HEK293 (cell line): ENCODE measurements at regions not wholly inside any gene's neighbourhood (a gene's known extent, or its start where the extent isn't known, plus 50 kb on each side); places are given as distances from the start of the nearest gene placed in this dataset.

Source experiments
- CTCF ChIA-PET: fragments of 350-600 bp; formaldehyde crosslinking; extraction: SDS; loops from one replicate; lab custom pipeline; 2021; ENCODE audit warnings: antibody characterized with exemption; lab: Yijun Ruan, JAX
- POLR2A ChIA-PET: fragments of 300-600 bp; formaldehyde crosslinking; extraction: SDS; loops from one replicate; lab custom pipeline; 2020; ENCODE audit warnings: antibody characterized with exemption, inconsistent platforms; lab: Yijun Ruan, JAX
- H3K27ac ChIP-seq: fragments of 200-500 bp; sonication (Bioruptor generic); 2 replicates; pipeline ENCODE4 v1.5.1; 2014; ENCODE audit warnings: low read depth, low read length, control low read depth, inconsistent platforms; ENCODE audit errors: extremely low read depth
- H3K36me3 ChIP-seq, 2 experiments: fragments of 200-500 bp in 1 of 2; sonication (Bioruptor generic) in 1 of 2; 1 replicate in 1 of 2; 2 replicates in 1 of 2; pipeline ENCODE4 v1.5.1; 2014 to 2017; ENCODE audit warnings: inconsistent platforms in 2 of 2, low read length in 2 of 2; ENCODE audit not compliant: control insufficient read depth in 2 of 2, insufficient read depth in 1 of 2
- H3K4me1 ChIP-seq: fragments of 200-500 bp; sonication (Bioruptor generic); 2 replicates; pipeline ENCODE4 v1.5.1; 2014; ENCODE audit warnings: mild to moderate bottlenecking, low read length, inconsistent platforms; ENCODE audit not compliant: control insufficient read depth, insufficient read depth
- H3K4me3 ChIP-seq: 2 replicates; pipeline ENCODE4 v1.5.1; 2011; ENCODE audit warnings: low read depth, mild to moderate bottlenecking, control low read depth, low read length, moderate library complexity
- H3K9me3 ChIP-seq: fragments of 200-500 bp; sonication (Bioruptor generic); 2 replicates; pipeline ENCODE4 v1.5.1; 2014; ENCODE audit warnings: low read depth, low read length, inconsistent platforms; ENCODE audit not compliant: control insufficient read depth, insufficient read depth
- BCL11A ChIP-seq: fragments of 450-650 bp; formaldehyde crosslinking; IDR thresholded peaks from 2 replicates; pipeline ENCODE4 v1.5.1; 2016; ENCODE audit warnings: low read depth, missing biosample characterization, missing genetic modification characterization
- GLI4 ChIP-seq: fragments of 450-650 bp; formaldehyde crosslinking; IDR thresholded peaks from 2 replicates; pipeline ENCODE4 v1.5.1; 2016; ENCODE audit warnings: missing biosample characterization, missing genetic modification characterization
- GLIS2 ChIP-seq: fragments of 450-650 bp; formaldehyde crosslinking; IDR thresholded peaks from 2 replicates; pipeline ENCODE4 v1.5.1; 2016; ENCODE audit warnings: missing biosample characterization, missing genetic modification characterization
- MEIS1 ChIP-seq: sonication (generic); formaldehyde crosslinking; IDR thresholded peaks from 2 replicates; pipeline ENCODE4 v1.8.1; 2022; ENCODE audit warnings: missing genetic modification reagents, mild to moderate bottlenecking, borderline replicate concordance
- OVOL3 ChIP-seq: fragments of 450-650 bp; formaldehyde crosslinking; IDR thresholded peaks from 2 replicates; pipeline ENCODE4 v1.5.1; 2016; ENCODE audit warnings: missing biosample characterization, missing genetic modification characterization
- SCRT1 ChIP-seq: fragments of 450-650 bp; formaldehyde crosslinking; IDR thresholded peaks from 2 replicates; pipeline ENCODE4 v1.5.1; 2016; ENCODE audit warnings: missing biosample characterization, missing genetic modification characterization, borderline replicate concordance
- YY2 ChIP-seq: fragments of 450-650 bp; formaldehyde crosslinking; IDR thresholded peaks from 2 replicates; pipeline ENCODE4 v1.5.1; 2016; ENCODE audit warnings: missing biosample characterization, missing genetic modification characterization
- ZBTB17 ChIP-seq: fragments of 450-650 bp; formaldehyde crosslinking; IDR thresholded peaks from 2 replicates; pipeline ENCODE4 v1.5.1; 2016; ENCODE audit warnings: missing biosample characterization, missing genetic modification characterization
- ZEB2 ChIP-seq: fragments of 450-650 bp; formaldehyde crosslinking; IDR thresholded peaks from 2 replicates; pipeline ENCODE4 v1.5.1; 2016; ENCODE audit warnings: missing biosample characterization, missing genetic modification characterization
- ZFP3 ChIP-seq: fragments of 450-650 bp; formaldehyde crosslinking; IDR thresholded peaks from 2 replicates; pipeline ENCODE4 v1.5.1; 2016; ENCODE audit warnings: low read depth, missing biosample characterization, missing genetic modification characterization
- ZNF132 ChIP-seq: fragments of 450-650 bp; formaldehyde crosslinking; IDR thresholded peaks from 2 replicates; pipeline ENCODE4 v1.5.1; 2017; ENCODE audit warnings: missing biosample characterization, missing genetic modification characterization, borderline replicate concordance
- ZNF266 ChIP-seq: fragments of 450-650 bp; formaldehyde crosslinking; IDR thresholded peaks from 2 replicates; pipeline ENCODE4 v1.5.1; 2016; ENCODE audit warnings: missing biosample characterization, missing genetic modification characterization, low read depth
- ZNF324 ChIP-seq: fragments of 450-650 bp; formaldehyde crosslinking; IDR thresholded peaks from 2 replicates; pipeline ENCODE4 v1.5.1; 2016; ENCODE audit warnings: missing biosample characterization, missing genetic modification characterization
- ZNF433 ChIP-seq: fragments of 450-650 bp; formaldehyde crosslinking; IDR thresholded peaks from 2 replicates; pipeline ENCODE4 v1.5.1; 2016; ENCODE audit warnings: missing biosample characterization, missing genetic modification characterization, low read depth
- ZNF473 ChIP-seq: fragments of 450-650 bp; formaldehyde crosslinking; IDR thresholded peaks from 2 replicates; pipeline ENCODE4 v1.5.1; 2017; ENCODE audit warnings: missing biosample characterization, missing genetic modification characterization
- ZNF48 ChIP-seq: fragments of 450-650 bp; formaldehyde crosslinking; IDR thresholded peaks from 2 replicates; pipeline ENCODE4 v1.5.1; 2016; ENCODE audit warnings: missing biosample characterization, missing genetic modification characterization
- ZNF529 ChIP-seq: fragments of 450-650 bp; formaldehyde crosslinking; IDR thresholded peaks from 2 replicates; pipeline ENCODE4 v1.5.1; 2017; ENCODE audit warnings: missing genetic modification characterization, missing biosample characterization; ENCODE audit not compliant: insufficient replicate concordance
- ZNF544 ChIP-seq: fragments of 450-650 bp; formaldehyde crosslinking; IDR thresholded peaks from 2 replicates; pipeline ENCODE4 v1.5.0; 2017; ENCODE audit warnings: missing biosample characterization, missing genetic modification characterization
- ZNF555 ChIP-seq: fragments of 450-650 bp; formaldehyde crosslinking; conservative IDR thresholded peaks from 2 replicates; pipeline ENCODE4 v1.5.1; 2017; ENCODE audit warnings: missing biosample characterization, mild to moderate bottlenecking, missing genetic modification characterization, inconsistent platforms
- ZNF596 ChIP-seq: fragments of 450-650 bp; IDR thresholded peaks from 2 replicates; pipeline ENCODE4 v1.5.0; 2018; ENCODE audit warnings: missing biosample characterization, mild to moderate bottlenecking, missing genetic modification characterization, moderate library complexity
- ZNF747 ChIP-seq: fragments of 450-650 bp; formaldehyde crosslinking; IDR thresholded peaks from 2 replicates; pipeline ENCODE4 v1.5.1; 2016; ENCODE audit warnings: missing biosample characterization, missing genetic modification characterization
- TF ChIP-seq, protein P1 (sequence below): fragments of 450-650 bp; IDR thresholded peaks from 2 replicates; pipeline ENCODE4 v1.5.1; 2018; ENCODE audit warnings: missing biosample characterization, mild to moderate bottlenecking, missing genetic modification characterization
- TF ChIP-seq, protein P2 (sequence below): fragments of 450-650 bp; IDR thresholded peaks from 2 replicates; pipeline ENCODE4 v1.5.1; 2018; ENCODE audit warnings: missing biosample characterization, missing genetic modification characterization
- TF ChIP-seq, protein P3 (sequence below): fragments of 450-650 bp; formaldehyde crosslinking; IDR thresholded peaks from 2 replicates; pipeline ENCODE4 v1.5.1; 2016; ENCODE audit warnings: missing biosample characterization, missing genetic modification characterization
- TF ChIP-seq, protein P4 (sequence below): fragments of 450-650 bp; formaldehyde crosslinking; IDR thresholded peaks from 2 replicates; pipeline ENCODE4 v1.5.1; 2016; ENCODE audit warnings: missing biosample characterization, missing genetic modification characterization
- TF ChIP-seq, protein P5 (sequence below): fragments of 450-650 bp; formaldehyde crosslinking; IDR thresholded peaks from 2 replicates; pipeline ENCODE4 v1.5.1; 2017; ENCODE audit warnings: missing biosample characterization, missing genetic modification characterization
- TF ChIP-seq, protein P6 (sequence below): fragments of 450-650 bp; formaldehyde crosslinking; IDR thresholded peaks from 2 replicates; pipeline ENCODE4 v1.5.1; 2016; ENCODE audit warnings: missing biosample characterization, missing genetic modification characterization

DNA sequence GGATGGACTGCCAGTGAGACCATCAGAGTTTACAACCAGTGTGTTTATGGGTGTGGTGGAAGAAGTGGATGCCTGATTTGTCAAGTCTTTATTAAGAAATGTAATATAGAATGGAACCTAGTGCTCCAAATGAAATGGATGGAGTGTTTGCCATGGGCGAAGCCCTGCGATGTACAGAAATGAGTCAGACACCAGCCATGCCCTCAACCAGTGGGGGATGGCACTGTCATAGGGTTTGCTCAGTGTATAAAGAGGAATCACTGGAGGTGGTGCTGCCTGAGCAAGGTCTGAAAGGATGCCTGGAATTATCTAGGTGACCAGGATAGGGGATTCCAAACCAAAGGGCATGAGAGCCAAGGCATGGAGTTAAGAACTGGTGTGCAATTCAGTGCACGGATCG is 120.9 kb upstream of the MTNR1B start:
- TF ChIP-seq ZNF544 (tag by site-specific recombination) (no peak), ZBTB17 (no peak), ZEB2 (no peak), ZNF473 (tag by site-specific recombination) (no peak), ZNF433 (no peak), BCL11A (tag by site-specific recombination) (no peak), OVOL3 (tag by site-specific recombination) (no peak), SCRT1 (no peak), ZNF324 (no peak), GLI4 (tag by site-specific recombination) (no peak), ZNF266 (tag by site-specific recombination) (no peak), ZNF132 (tag by site-specific recombination) (no peak), ZNF747 (tag by site-specific recombination) (no peak)
- TF ChIP-seq, protein P1, sequence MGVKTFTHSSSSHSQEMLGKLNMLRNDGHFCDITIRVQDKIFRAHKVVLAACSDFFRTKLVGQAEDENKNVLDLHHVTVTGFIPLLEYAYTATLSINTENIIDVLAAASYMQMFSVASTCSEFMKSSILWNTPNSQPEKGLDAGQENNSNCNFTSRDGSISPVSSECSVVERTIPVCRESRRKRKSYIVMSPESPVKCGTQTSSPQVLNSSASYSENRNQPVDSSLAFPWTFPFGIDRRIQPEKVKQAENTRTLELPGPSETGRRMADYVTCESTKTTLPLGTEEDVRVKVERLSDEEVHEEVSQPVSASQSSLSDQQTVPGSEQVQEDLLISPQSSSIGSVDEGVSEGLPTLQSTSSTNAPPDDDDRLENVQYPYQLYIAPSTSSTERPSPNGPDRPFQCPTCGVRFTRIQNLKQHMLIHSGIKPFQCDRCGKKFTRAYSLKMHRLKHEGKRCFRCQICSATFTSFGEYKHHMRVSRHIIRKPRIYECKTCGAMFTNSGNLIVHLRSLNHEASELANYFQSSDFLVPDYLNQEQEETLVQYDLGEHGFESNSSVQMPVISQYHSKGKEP (tag by site-specific recombination), result no peak
- TF ChIP-seq, protein P2, sequence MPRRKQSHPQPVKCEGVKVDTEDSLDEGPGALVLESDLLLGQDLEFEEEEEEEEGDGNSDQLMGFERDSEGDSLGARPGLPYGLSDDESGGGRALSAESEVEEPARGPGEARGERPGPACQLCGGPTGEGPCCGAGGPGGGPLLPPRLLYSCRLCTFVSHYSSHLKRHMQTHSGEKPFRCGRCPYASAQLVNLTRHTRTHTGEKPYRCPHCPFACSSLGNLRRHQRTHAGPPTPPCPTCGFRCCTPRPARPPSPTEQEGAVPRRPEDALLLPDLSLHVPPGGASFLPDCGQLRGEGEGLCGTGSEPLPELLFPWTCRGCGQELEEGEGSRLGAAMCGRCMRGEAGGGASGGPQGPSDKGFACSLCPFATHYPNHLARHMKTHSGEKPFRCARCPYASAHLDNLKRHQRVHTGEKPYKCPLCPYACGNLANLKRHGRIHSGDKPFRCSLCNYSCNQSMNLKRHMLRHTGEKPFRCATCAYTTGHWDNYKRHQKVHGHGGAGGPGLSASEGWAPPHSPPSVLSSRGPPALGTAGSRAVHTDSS (tag by site-specific recombination), result no peak
- TF ChIP-seq, protein P3, sequence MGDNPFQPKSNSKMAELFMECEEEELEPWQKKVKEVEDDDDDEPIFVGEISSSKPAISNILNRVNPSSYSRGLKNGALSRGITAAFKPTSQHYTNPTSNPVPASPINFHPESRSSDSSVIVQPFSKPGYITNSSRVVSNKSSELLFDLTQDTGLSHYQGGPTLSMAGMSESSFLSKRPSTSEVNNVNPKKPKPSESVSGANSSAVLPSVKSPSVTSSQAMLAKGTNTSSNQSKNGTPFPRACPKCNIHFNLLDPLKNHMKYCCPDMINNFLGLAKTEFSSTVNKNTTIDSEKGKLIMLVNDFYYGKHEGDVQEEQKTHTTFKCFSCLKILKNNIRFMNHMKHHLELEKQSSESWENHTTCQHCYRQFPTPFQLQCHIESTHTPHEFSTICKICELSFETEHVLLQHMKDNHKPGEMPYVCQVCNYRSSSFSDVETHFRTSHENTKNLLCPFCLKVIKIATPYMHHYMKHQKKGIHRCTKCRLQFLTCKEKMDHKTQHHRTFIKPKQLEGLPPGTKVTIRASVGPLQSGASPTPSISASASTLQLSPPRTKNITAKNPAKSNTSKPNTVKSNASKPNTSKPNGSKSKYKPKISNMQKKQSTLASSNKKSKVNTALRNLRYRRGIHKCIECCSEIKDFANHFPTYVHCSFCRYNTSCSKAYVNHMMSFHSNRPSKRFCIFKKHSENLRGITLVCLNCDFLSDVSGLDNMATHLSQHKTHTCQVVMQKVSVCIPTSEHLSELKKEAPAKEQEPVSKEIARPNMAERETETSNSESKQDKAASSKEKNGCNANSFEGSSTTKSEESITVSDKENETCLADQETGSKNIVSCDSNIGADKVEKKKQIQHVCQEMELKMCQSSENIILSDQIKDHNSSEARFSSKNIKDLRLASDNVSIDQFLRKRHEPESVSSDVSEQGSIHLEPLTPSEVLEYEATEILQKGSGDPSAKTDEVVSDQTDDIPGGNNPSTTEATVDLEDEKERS, result no peak
- TF ChIP-seq, protein P4, sequence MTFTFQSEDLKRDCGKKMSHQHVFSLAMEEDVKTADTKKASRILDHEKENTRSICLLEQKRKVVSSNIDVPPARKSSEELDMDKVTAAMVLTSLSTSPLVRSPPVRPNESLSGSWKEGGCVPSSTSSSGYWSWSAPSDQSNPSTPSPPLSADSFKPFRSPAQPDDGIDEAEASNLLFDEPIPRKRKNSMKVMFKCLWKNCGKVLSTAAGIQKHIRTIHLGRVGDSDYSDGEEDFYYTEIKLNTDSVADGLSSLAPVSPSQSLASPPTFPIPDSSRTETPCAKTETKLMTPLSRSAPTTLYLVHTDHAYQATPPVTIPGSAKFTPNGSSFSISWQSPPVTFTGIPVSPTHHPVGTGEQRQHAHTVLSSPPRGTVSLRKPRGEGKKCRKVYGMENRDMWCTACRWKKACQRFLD (tag by site-specific recombination), result no peak
- Histone ChIP-seq H3K27ac (no peak overlapping the region), H3K4me3 (no peak overlapping the region), H3K36me3 (peaks cover 0 to 7% of the 10 kb centered on the region in 2 experiments; a peak in 1 of 3 replicates), H3K9me3 (no peaks in the 10 kb centered on the region), H3K4me1 (peaks cover 11% of the 10 kb centered on the region)
- ChIA-PET POLR2A (no interaction called here), CTCF (interaction anchor here (0.6 kb wide), 1 partner anchor 24 kb away, joined by 3 read pairs; no protein-coding TSS in a partner anchor)

DNA sequence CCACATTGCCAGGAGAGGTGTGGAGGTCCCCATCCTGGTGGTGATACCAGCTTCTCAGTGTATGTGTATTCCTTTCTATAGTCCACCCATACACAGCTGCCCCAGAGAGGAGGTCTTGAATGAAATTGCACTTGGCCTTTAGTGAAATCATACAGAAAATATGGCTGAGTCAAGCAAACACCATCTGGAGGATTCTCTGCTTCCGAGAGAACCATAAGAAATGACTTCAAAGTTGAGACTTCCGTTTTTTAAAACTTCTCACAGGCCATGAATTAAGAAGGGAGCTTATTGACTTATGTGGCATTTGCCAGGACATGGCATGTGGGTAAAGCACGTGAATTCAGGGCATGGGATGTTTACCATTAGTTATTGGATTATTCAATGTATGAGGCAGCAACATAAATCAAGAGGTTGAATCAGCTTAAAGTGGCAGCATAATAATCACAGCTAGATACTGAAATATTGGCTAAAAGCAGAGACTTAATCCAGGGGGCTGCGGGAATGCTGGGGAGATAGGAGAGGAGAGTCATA is 119.1 kb upstream of the MTNR1B start:
- Histone ChIP-seq H3K27ac (no peak overlapping the region), H3K36me3 (no peaks in the 10 kb centered on the region), H3K4me3 (no peak overlapping the region), H3K4me1 (peaks cover 6% of the 10 kb centered on the region; the same call in 1 of the 2 replicates), H3K9me3 (no peaks in the 10 kb centered on the region)
- CTCF ChIA-PET, result no interaction called here
- POLR2A ChIA-PET, result no interaction called here
- TF ChIP-seq YY2 (no peak), ZNF555 (tag by site-specific recombination) (no peak), MEIS1 (no peak), ZNF48 (tag by site-specific recombination) (no peak), ZFP3 (tag by site-specific recombination) (no peak), ZNF529 (tag by site-specific recombination) (no peak), ZNF596 (no peak), GLIS2 (tag by site-specific recombination) (no peak), GLI4 (tag by site-specific recombination) (no peak)
- TF ChIP-seq, protein P5, sequence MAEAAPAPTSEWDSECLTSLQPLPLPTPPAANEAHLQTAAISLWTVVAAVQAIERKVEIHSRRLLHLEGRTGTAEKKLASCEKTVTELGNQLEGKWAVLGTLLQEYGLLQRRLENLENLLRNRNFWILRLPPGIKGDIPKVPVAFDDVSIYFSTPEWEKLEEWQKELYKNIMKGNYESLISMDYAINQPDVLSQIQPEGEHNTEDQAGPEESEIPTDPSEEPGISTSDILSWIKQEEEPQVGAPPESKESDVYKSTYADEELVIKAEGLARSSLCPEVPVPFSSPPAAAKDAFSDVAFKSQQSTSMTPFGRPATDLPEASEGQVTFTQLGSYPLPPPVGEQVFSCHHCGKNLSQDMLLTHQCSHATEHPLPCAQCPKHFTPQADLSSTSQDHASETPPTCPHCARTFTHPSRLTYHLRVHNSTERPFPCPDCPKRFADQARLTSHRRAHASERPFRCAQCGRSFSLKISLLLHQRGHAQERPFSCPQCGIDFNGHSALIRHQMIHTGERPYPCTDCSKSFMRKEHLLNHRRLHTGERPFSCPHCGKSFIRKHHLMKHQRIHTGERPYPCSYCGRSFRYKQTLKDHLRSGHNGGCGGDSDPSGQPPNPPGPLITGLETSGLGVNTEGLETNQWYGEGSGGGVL (tag by site-specific recombination), result no peak
- TF ChIP-seq, protein P6, sequence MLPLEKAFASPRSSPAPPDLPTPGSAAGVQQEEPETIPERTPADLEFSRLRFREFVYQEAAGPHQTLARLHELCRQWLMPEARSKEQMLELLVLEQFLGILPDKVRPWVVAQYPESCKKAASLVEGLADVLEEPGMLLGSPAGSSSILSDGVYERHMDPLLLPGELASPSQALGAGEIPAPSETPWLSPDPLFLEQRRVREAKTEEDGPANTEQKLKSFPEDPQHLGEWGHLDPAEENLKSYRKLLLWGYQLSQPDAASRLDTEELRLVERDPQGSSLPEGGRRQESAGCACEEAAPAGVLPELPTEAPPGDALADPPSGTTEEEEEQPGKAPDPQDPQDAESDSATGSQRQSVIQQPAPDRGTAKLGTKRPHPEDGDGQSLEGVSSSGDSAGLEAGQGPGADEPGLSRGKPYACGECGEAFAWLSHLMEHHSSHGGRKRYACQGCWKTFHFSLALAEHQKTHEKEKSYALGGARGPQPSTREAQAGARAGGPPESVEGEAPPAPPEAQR (tag by site-specific recombination), result no peak
